HK-2 (cell line): ENCODE measurements at regions not wholly inside any gene's neighbourhood (a gene's known extent, or its start where the extent isn't known, plus 50 kb on each side); places are given as distances from the start of the nearest gene placed in this dataset.

Experiments
- DNase-seq: peaks from one replicate; pipeline ENCODE4 v3.0.0-alpha.2; 2018; ENCODE audit not compliant: unreplicated experiment

DNA sequence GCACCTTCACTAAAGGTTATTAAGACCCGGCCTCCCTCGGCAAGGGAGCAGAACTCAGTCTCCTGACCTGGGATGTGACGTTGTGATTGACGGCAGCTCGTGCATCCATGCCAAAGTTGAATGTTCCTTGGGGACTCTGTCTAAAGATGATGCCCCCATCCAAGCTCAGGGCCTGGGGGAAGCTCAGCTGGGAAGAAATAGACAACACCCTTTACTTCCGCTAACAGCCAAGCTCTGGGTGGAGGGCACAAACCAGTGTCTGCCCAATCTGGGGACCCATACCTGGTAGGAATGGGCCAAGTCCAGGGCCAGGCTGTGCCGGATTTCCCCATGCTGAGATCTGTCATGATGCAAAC lies 95.4 kb downstream of the RMI2 start:
- no peak for DNase-seq

DNA sequence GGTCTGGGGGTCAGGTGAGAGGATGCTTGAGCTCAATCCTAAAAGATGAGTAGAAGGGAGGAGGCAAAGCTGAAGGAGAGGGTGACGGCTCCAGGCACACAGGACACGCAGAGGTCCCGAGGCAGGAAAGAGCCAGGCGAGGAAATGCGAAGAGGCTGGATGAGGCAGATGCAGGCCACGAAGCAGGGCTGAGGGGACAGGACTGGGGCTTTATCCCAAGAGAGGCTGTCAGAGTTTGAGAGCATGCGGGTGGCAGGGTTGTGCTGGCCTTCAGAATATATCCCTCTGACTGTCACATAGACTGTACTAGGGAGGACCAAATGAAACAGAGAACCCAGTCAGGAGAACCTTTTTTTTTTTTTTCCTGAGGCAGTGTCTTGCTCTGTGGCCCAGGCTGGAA lies 100.2 kb downstream of the RMI2 start:
- DNase-seq, result no peak

DNA sequence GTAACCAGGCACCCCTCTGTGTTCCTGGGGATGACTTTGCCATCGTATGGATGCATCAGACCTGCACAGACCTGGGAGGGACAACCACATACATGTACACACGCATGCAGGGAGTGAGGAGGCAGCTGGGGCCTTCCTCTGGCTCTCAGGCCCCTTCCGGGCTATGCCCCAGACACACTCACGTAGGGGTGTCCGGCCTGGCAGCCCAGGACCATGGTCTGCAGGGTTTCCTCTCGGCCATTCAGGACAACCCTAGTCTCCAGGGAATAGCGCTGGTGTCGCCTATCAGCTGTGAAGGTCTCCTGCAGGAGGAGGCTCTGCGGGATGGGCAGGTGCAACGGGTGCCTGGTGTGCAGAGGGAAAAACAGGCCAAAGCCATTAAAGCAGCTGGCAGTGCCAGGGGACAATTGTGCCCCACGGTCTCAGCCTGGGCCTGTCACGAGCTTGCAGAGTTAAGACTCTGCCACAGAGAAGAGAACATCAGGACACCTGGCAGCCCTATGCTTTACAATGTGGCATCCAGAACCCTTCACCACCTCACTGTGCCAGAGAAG lies 101.4 kb downstream of the RMI2 start:
- DNase-seq, result no peak

DNA sequence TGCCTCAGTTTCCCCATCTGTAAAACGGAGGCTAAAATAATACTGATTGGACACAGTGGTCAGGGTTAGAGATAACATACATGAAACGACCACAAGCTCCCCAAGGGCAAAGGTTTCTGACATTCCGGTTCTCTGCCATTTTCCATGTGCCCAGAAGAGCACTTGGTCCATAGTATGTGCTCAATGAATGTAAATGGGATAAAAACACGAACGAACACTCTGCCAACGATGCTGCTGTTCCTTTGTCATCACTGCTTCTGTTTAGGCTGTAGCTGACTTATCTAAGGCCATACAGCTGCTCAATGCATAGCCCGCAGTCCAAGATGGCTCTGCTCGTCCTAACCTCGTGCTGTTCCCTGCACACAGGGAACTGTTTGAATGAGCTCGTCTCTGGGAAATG lies 102.0 kb downstream of the RMI2 start:
- no peak for DNase-seq

DNA sequence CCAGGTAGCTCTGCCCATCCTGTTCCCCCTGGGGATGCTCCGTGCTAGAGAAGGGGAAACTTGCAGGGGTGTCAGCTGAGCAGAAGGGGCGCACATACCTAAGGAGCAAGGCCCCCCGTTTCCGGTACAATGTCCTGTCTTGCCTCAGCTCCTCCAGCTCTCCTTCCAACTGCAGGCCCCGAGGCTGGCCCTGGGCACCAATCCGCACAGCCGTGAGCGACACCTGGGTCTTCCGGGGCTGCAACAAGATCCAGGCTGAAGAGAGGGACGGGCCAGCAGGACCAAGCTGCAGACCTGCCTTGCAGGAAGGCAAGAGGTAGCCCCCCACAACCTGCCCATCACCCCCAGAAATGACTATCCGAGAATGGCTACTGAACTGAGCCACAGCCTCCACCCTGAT lies 102.6 kb downstream of the RMI2 start:
- DNase-seq, result no peak

DNA sequence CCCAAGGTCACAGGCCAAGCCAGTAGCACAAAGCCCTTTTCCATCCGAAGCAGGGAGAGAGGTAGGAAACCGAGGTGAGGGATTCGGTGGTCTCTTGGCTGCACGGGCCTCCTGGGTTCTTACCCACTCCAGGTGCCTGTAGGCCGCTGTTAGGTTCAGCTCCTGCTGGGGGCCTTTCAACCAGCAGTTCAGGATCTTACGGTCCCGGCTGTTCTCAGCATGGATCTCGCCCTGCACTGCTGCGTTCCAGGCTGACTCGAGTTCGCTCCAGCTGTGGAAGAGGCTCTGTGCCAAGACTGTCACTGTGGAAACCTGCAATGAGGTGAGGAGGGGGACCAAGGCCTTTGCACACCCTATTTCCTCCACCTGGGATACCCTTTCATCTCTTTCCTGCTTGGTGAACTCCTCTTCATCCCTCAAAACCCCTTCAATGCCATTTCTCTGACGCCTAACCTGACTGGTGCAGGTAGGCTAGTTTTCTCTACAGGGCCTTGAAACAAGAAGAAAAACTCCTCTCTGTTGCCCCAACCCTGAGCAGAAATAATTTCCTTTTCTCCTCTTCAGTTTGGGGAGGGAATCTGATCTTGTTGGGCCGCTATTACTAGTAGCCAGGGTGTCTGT lies 103.6 kb downstream of the RMI2 start:
- no peak for DNase-seq

DNA sequence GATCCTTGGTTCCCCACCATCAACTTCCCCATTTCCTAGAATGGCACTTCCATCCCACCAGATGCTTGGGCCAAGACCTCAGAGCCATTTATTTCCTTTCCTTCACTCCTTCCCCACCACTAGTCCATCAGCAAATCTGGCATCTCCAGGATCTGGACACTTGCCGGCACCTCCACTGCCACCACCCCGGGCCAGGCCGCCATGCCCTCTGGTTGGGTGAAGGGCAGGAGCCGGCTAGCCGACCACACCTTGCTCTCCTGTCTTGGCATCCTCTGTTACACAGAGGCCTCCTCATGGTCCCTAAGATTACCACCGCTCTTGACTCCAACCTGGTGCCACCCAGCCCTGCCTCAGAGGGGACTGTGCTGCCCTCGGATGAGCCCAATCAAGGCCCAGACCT lies 104.5 kb downstream of the RMI2 start:
- DNase-seq, result no peak

DNA sequence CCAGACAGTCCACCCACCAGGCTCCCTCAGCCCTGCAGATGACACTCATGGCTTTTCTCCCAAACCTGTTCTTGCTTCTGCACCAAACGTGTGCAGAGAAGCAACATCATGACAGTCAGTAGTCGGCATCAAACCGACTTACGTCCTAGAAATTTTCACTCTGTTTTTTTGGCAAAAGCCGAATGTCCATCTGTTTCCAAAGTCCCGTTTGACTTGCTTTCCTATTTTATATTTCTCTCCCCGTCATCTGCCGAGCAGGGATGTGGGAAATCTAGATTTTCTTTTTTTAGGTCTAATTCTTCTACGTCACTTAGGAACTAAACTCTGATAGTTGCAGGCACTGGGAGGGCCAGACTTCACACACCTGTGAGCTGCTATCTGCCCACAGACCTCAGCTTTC lies 104.9 kb downstream of the RMI2 start:
- no peak for DNase-seq

DNA sequence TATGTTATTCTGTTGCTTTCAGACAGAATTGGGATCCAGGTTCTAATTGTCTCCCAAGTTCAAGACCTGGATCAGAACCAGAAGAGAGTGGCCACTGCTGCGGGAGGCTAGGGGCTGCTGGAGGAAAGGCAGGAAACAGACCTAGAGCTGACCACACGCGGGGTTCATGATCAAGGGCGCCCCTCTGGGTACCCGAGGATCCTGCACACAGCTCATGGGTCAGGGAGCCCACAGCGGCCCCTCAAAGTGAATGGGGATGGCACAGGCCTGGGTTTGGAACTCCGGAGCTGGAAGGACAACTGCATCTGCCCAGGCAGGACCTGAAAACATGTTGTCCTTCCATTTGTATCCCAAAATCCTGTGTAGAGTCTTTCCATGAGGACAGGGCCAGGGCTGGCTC lies 107.0 kb downstream of the RMI2 start:
- DNase-seq, result no peak

DNA sequence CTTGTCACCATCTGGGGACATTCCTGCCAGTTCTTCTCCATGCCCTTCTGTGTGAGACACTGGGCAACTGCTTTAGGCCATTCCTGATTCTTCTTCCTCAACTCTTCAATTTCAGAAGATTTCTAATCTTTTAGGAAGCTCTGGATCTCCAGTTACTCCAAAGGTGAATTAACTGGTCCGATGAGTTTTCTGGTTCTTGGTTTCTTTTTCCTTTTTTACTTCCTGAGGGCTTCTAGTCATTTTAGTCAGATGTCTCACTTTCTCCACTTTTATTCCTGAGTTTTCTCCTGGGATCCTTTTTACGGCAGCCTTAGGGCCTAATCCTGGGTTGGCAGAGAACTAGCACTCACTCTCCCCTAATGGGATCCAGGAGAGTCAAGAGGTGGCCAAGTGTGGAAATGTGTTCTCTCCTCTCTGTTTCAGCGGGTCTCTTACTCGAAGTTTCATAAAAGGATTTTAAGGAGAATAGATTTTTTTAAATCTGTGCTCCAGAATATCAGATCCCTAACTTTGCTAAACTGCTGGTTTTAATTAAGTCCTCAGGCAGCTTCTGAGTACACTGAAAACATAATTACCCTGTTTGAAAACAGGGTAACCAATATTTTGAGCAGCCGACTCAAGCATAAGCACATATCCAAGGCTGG lies 107.6 kb downstream of the RMI2 start:
- no peak for DNase-seq

DNA sequence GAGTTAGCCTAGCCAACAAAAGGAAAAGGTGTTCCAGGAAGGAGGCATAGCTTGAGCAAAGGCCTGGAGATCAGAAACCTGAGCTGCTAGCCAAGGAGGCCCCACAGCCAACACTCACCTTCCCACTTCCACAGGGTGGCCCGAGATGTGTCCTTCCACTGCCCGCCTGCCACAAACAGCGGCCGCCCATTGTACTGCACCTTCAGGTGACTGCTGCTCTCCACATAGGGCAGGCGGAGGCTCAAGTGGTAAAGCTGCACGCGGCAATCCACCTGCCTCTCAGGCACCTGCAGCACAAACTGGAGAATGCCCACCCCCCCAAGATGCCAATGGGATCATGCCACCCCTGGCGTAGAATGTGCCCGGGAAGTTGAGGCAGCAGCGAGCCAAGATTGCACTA lies 111.5 kb downstream of the RMI2 start:
- DNase-seq, result no peak

DNA sequence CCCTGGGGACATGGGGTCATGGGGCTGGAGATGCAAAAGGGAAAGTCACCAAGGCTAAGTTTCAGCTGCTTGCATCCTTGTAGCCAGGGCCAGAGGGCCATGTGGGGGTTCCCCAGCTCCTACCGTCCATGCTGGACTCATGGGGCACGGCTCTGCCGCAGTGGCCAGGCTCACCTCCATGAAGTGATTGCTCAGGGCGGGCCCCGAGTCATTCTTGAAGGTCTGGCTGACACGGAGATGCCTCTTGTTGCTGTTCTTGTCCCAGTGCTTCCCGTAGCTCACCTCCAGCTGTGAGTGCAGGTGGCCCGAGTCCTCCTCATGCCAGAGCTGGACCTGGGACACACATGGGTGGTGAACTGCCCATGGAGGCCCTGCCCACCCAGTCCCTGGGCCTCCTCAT lies 114.5 kb downstream of the RMI2 start:
- DNase-seq, result no peak

DNA sequence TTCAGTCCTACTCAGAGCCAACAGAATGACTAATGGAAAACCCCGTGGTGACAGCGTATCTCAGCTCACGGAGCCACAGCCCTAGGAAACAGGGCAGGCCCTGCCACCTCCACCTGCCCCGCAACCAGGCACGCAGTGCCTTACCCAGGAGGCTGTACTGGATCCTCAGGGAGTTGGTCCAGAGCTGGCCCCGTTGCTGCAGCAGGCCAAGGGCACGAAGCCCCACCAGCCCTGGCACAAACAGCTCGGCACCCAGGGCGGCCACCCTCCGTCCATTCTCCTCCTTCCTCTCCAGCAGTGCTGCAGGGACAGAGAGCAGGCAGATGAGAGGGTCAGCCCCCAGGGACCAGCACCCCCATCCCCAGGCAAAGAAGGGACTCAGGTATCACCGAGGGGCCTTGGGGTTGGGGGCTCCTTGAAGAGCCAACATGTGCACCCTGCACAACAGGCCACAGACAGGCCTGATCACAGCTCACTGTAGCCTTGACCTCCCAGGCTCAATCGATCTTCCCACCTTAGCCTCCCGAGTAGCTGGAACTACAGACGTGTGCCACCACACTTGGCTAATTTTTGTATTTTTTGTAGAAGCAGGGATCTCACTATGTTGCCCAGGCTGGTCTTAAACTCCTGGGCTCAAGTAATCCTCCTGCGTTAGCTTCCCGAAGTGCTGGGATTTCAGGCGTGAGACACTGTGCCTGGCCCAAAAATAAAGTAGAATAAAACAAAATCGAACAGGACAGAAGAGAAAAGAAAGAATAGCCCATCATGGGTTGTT lies 115.7 kb downstream of the RMI2 start:
- no peak for DNase-seq

DNA sequence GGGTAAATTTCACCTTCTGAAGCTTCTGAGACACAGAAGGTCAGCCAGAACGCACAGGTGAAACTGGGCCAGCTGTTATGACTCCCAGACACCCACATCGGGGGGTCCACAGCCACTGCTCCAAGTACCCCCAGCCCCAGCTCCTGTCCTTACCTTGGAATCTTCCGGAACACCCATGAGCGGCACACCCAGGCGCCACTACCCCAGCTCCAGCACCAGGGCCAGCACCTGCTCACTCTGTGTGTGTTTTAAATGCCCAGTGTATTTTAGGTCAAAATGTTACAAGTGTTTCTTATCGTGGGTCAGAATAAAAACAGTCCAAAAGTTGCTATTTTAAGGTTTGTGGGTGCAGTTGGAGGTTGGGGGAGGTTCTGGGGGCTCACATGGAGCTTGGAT lies 116.3 kb downstream of the RMI2 start:
- no peak for DNase-seq

DNA sequence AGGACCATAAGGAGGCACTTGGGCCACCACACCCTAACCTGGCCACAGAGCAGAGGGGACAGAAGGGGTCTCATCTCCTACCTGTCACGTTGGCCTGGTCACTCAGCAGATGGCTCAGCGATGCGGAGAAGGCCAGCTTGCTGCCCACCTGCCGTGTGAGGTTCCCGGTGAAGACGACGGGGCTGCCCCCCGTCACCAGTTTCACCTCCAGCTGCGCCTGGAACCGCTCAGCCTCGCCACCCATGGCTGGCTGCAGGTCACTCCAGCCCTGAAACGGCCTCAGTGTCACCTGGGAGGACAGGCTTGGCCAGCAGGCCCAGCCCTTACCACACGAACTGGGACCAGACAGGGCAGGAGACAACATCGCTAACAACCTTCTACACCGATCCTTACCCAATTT lies 116.8 kb downstream of the RMI2 start:
- DNase-seq, result no peak

DNA sequence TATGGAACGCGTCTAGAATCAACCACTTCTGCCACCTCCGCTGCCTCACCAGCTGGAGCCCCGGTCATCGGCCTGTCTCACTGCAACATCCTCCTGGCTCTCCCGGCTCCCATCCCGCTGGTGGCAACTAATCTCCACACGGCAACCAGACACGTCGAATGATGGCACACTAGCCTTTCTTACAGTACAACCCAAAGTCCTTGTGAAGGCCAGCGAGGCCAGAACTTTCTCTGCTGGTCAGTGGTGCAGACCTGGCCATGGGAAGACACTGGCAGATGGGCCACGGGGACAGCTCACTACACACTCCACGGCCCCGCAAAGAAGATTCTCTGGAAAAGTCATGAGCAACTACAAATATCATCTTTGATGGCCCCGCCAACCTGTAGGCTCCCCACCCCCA lies 117.6 kb downstream of the RMI2 start:
- DNase-seq, result no peak

DNA sequence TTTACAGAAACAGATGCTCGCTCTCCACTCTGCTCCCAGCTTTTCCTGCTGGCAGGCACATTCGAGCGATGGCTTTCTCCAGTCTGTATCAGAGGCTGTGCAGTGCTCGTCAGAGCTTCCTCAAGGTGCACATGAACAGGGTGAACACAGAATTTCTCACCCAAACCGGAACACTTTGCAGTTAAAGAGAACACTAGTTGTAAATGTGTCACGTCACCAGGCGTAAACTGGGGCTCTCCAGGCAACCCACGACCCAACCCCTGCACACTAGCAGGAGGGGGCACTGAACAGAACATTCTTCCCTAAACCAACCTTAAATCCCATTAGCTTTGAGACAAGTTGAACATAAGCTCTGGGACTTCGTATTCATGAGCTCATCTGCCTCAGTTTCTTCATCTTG lies 119.0 kb downstream of the RMI2 start:
- DNase-seq, result no peak

DNA sequence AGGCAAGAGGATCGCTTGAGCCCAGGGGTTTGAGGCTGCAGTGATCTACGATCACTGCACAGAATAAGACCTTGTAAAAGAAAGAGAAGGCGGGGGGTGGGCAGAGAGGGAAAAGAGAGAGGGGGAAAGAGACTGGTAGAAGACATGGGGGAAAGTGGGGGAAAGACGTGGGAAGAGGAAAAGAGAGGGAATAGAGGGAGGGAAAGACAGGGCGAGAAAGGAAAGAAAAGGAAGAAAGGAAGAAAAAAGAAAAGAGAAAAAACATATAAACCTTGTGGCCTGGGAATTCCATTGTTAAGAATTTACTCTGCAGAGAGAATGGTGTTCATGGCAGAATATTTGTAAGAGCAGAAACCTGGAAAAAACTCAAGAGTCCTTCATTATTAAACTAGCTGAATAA lies 120.4 kb downstream of the RMI2 start:
- no peak for DNase-seq

DNA sequence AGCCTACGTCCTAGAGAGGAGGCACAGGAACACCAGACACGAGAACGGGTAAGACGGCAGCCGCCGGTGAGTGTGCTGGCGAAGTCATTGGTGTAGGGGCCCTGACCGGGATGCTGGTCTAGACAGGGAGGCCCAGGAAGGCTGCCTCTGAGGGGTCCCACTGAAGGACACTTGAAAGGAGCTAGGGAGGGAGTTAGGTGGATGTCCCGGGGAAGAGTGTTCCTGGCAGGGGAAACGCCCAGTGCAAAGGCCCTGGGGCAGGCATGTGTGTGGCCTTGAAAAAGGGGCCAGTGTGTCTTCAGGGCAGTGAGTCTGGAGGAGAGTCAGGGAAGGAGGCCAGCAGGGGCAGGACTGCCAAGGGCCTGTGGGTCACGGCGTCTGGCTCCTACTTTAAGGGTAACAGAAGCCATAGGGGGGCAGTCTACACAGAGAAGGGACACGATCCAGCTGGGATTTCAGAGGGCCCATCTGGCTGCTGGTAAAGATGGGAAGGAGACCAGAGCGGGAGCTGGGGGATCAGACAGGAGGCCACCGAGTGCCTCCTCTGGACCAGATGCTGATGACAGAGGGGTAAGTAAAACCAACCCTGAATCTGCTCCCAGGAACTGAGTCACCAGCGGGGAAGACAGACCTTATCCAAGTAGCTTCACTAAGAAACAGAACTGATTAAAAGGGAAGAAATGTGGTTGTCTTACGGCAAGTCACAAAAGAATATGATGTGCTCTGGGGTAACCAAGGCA lies 115.9 kb downstream of the LITAF start:
- no peak for DNase-seq

DNA sequence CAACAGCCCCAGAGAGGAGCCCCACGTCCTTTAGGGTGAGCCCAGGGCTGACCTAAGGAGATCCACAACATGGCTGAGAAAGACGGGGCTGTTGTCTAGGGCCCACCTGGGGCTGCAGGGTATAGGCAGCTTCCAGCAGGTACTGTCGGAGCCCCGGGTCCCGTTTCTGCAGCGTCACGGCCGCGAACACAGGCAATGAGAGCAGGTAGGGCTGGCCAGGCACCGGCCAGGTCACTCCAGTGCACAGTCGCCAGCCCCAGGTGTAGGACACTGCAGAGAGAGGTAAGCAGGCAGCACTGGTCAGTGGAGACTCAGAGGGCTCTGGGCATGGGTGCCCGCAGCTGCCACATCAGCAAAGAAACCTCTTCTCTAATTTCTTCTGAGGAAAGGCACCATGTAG lies 115.2 kb downstream of the LITAF start:
- DNase-seq, result no peak

DNA sequence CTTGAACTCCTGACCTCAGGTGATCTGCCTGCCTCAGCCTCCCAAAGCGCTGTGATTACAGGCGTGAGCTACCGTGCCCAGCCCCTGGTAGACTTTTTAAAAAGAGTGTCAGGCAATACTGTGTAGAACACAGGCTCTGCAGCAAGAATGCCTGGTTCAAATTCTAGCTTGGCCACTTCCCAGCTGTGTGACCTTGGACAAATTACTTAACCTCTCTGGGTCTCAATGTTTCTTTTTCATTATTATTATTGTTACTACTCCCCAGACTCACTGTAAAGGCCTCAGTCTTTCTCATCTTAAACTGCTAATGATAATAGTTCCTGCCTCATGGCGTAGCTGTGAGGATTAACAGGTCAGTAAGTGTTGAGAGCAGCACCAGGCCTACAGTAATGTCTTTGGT lies 114.3 kb downstream of the LITAF start:
- DNase-seq, result no peak

DNA sequence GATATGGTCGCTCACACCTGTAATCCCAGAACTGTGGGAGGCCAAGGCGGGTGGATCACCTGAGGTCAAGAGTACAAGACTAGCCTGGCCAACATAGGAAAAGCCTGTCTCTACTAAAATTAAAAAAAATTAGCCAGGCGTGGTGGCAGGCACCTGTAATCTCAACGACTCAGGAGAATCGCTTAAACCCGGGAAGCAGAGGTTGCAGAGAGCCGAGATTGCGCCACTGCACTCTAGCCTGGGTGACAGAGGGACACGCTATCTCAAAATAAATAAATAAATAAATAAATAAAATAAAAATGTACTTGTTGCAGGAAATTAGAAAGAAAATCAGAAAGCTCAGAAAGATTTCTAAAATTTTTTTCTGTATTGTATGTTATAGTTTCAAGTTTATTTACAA lies 113.9 kb downstream of the LITAF start:
- DNase-seq, result no peak

DNA sequence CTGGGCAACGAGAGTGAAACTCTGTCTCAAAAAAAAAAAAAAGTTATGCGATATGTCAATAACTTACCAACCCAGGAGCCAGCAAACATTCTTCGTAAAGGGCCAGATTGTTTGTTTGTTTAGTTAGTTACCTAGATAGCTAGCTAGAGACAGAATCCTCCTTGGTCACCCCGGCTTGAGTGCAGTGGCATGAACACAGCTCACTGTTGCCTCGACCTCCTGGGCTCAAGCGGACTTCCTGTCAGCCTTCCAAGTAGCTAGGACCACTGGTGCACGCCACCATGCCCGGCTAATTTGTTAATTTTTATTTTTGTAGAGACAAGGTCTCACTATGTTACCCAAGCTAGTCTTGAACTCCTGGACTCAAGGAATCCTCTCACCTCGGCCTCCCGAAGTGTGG lies 113.0 kb downstream of the LITAF start:
- DNase-seq, result no peak
